PC-3 (cell line): ENCODE measurements at regions not wholly inside any gene's neighbourhood (a gene's known extent, or its start where the extent isn't known, plus 50 kb on each side); places are given as distances from the start of the nearest gene placed in this dataset.

Experiments
- EZH2 ChIP-seq: fragments of 300-600 bp; sonication (generic); IDR thresholded peaks from one replicate; pipeline ENCODE4 v1.6.1; 2017; ENCODE audit warnings: antibody characterized with exemption, mild to moderate bottlenecking, low read length; ENCODE audit not compliant: unreplicated experiment
- EZH2phosphoT487 ChIP-seq: fragments of 300-600 bp; sonication (generic); IDR thresholded peaks from 2 replicates; pipeline ENCODE4 v1.6.1; 2018; ENCODE audit warnings: mild to moderate bottlenecking, antibody characterized with exemption, low read length, borderline replicate concordance
- TF ChIP-seq, protein P1 (sequence below): fragments of 300-600 bp; sonication (generic); conservative IDR thresholded peaks from 2 replicates; pipeline ENCODE4 v1.5.1; 2017; ENCODE audit warnings: antibody characterized with exemption, low read depth, mild to moderate bottlenecking, low read length

DNA sequence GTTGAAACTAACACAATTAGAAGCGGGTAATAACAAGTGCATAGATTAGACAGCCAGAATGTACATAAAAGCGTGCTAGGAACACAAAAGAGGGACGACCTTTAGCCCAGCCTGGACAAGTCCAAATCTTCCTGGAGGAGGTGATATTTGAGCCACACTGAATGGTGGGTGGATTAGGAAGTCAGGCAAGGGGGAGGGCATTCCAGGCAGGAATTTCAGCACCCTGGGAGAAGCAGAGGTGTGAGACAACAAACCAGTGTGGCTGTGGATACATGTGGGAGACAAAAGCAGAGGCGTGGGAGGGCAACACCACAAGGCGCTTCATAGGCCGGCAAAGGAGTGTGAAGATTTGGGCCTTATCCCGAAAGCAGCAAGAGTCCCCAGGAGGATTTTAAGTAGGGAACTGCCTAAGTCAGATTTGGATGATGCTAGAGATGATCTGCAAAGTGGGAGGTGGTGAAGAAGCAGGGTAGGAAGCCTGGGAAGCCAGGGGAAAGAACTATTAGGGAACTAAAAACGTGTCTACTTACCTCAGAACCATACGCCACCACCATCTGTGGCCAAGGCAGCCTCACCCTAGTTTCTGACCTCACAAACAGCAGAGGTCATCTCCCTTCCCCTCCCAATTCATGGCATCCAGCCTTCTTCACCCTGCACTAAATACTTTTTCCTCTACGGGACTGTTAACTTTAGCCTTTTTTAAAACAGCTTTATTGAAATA lies 81.8 kb downstream of the GLUL start:
- TF ChIP-seq, protein P1, sequence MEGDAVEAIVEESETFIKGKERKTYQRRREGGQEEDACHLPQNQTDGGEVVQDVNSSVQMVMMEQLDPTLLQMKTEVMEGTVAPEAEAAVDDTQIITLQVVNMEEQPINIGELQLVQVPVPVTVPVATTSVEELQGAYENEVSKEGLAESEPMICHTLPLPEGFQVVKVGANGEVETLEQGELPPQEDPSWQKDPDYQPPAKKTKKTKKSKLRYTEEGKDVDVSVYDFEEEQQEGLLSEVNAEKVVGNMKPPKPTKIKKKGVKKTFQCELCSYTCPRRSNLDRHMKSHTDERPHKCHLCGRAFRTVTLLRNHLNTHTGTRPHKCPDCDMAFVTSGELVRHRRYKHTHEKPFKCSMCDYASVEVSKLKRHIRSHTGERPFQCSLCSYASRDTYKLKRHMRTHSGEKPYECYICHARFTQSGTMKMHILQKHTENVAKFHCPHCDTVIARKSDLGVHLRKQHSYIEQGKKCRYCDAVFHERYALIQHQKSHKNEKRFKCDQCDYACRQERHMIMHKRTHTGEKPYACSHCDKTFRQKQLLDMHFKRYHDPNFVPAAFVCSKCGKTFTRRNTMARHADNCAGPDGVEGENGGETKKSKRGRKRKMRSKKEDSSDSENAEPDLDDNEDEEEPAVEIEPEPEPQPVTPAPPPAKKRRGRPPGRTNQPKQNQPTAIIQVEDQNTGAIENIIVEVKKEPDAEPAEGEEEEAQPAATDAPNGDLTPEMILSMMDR = no peak
- no peak for TF ChIP-seq EZH2phosphoT487
- TF ChIP-seq EZH2 = no peak
